DOHH2 (cell line): ENCODE measurements at regions not wholly inside any gene's neighbourhood (a gene's known extent, or its start where the extent isn't known, plus 50 kb on each side); places are given as distances from the start of the nearest gene placed in this dataset.

ENCODE experiments used
- H3F3A ChIP-seq: fragments of 200-600 bp; sonication (generic), shearing (Covaris generic); 2 replicates; pipeline ENCODE4 v1.6.0; 2016; ENCODE audit warnings: antibody characterized with exemption, mild to moderate bottlenecking; ENCODE audit not compliant: control insufficient read depth, insufficient read depth
- H3K27ac ChIP-seq: fragments of 200-600 bp; sonication (generic); 2 replicates; pipeline ENCODE4 v1.5.1; 2014; ENCODE audit warnings: low read depth, mild to moderate bottlenecking, low read length, moderate library complexity
- H3K27me3 ChIP-seq: fragments of 200-600 bp; sonication (generic); 2 replicates; pipeline ENCODE4 v1.6.1; 2014; ENCODE audit warnings: mild to moderate bottlenecking, low read length, mixed read lengths; ENCODE audit not compliant: control insufficient read depth
- H3K36me3 ChIP-seq: fragments of 200-600 bp; sonication (generic); 2 replicates; pipeline ENCODE4 v1.6.1; 2014; ENCODE audit warnings: mild to moderate bottlenecking, low read length, moderate library complexity, mixed read lengths; ENCODE audit not compliant: control insufficient read depth
- H3K4me1 ChIP-seq: fragments of 200-600 bp; sonication (generic); 2 replicates; pipeline ENCODE4 v1.6.1; 2014; ENCODE audit warnings: mild to moderate bottlenecking, low read length, mixed read lengths; ENCODE audit not compliant: control insufficient read depth
- H3K4me2 ChIP-seq: fragments of 200-600 bp; sonication (generic); 2 replicates; pipeline ENCODE4 v1.6.0; 2014; ENCODE audit warnings: mild to moderate bottlenecking, low read length, moderate library complexity
- H3K4me3 ChIP-seq: fragments of 200-600 bp; sonication (generic); 2 replicates; pipeline ENCODE4 v1.5.1; 2014; ENCODE audit warnings: mild to moderate bottlenecking, low read length, mixed read lengths
- H3K79me2 ChIP-seq: fragments of 200-600 bp; sonication (generic); 2 replicates; pipeline ENCODE4 v1.6.1; 2014; ENCODE audit warnings: mild to moderate bottlenecking, low read length, mixed read lengths; ENCODE audit not compliant: control insufficient read depth
- H3K9me2 ChIP-seq: fragments of 200-600 bp; sonication (generic); replicated peaks from 2 replicates; pipeline ENCODE4 v1.6.1; 2014; ENCODE audit warnings: mild to moderate bottlenecking, low read length, mixed read lengths; ENCODE audit not compliant: control insufficient read depth
- H3K9me3 ChIP-seq: fragments of 200-600 bp; sonication (generic); 2 replicates; pipeline ENCODE4 v1.6.1; 2014; ENCODE audit warnings: antibody characterized with exemption, low read length, mixed read lengths; ENCODE audit not compliant: control insufficient read depth, insufficient read depth
- H4K20me1 ChIP-seq: fragments of 200-600 bp; sonication (generic); 2 replicates; pipeline ENCODE4 v1.6.0; 2014; ENCODE audit warnings: low read depth, mild to moderate bottlenecking, antibody characterized with exemption, low read length, moderate library complexity; ENCODE audit not compliant: control insufficient read depth, insufficient read depth
- CTCF ChIP-seq: fragments of 200-600 bp; sonication (generic); IDR thresholded peaks from one replicate; pipeline ENCODE4 v1.5.1; 2014; ENCODE audit warnings: antibody characterized with exemption, mild to moderate bottlenecking, low read depth, low read length; ENCODE audit not compliant: poor library complexity, severe bottlenecking
- EZH2phosphoT487 ChIP-seq: fragments of 200-600 bp; sonication (generic); IDR thresholded peaks from 2 replicates; pipeline ENCODE4 v1.6.1; 2017; ENCODE audit warnings: borderline replicate concordance, mild to moderate bottlenecking, antibody characterized with exemption, low read length, moderate library complexity, mixed read lengths

GRCh38 chr13:70732611-70733010 is 624.4 kb upstream of the KLHL1 start:
- no peak overlapping the region for H3K27ac ChIP-seq
- H3F3A ChIP-seq = no peaks in the 10 kb centered on the region
- no peak overlapping the region for H3K4me3 ChIP-seq
- H3K79me2 ChIP-seq = no peaks in the 10 kb centered on the region
- H3K4me2 ChIP-seq = no peak overlapping the region
- TF ChIP-seq CTCF (no peak), EZH2phosphoT487 (no peak)
- H3K9me3 ChIP-seq = no peaks in the 10 kb centered on the region
- no peaks in the 10 kb centered on the region for H3K27me3 ChIP-seq
- H3K4me1 ChIP-seq = no peaks in the 10 kb centered on the region
- no peaks in the 10 kb centered on the region for H3K36me3 ChIP-seq
- H4K20me1 ChIP-seq = no peaks in the 10 kb centered on the region
- no peaks in the 10 kb centered on the region for H3K9me2 ChIP-seq

- H3K79me2 ChIP-seq = no peaks in the 10 kb centered on the region
- H3K4me2 ChIP-seq = no peak overlapping the region
- H3K9me2 ChIP-seq = no peaks in the 10 kb centered on the region
- H3K4me1 ChIP-seq = no peaks in the 10 kb centered on the region
- no peaks in the 10 kb centered on the region for H3F3A ChIP-seq
- H3K27ac ChIP-seq = no peak overlapping the region
- H3K4me3 ChIP-seq = no peak overlapping the region
- TF ChIP-seq CTCF (no peak), EZH2phosphoT487 (no peak)
- H4K20me1 ChIP-seq = no peaks in the 10 kb centered on the region
- no peaks in the 10 kb centered on the region for H3K36me3 ChIP-seq
- no peaks in the 10 kb centered on the region for H3K9me3 ChIP-seq
- H3K27me3 ChIP-seq = no peaks in the 10 kb centered on the region
Observed at GRCh38 chr13:70729369-70729768, 621.1 kb upstream of the KLHL1 start.

- Histone ChIP-seq H3K4me2 (no peak overlapping the region), H3K9me3 (no peaks in the 10 kb centered on the region), H3K27me3 (no peaks in the 10 kb centered on the region), H3K79me2 (no peaks in the 10 kb centered on the region), H3K9me2 (no peaks in the 10 kb centered on the region), H3K36me3 (no peaks in the 10 kb centered on the region), H4K20me1 (no peaks in the 10 kb centered on the region), H3K27ac (no peak overlapping the region), H3F3A (no peaks in the 10 kb centered on the region), H3K4me1 (no peaks in the 10 kb centered on the region), H3K4me3 (no peak overlapping the region)
- no peak for TF ChIP-seq EZH2phosphoT487
- TF ChIP-seq CTCF = no peak
Observed at GRCh38 chr13:70723732-70724131, 615.5 kb upstream of the KLHL1 start.

- H3K9me3 ChIP-seq = no peaks in the 10 kb centered on the region
- no peak overlapping the region for H3K27ac ChIP-seq
- no peaks in the 10 kb centered on the region for H3K9me2 ChIP-seq
- H3F3A ChIP-seq = no peaks in the 10 kb centered on the region
- H3K79me2 ChIP-seq = no peaks in the 10 kb centered on the region
- no peaks in the 10 kb centered on the region for H3K36me3 ChIP-seq
- no peak overlapping the region for H3K4me2 ChIP-seq
- TF ChIP-seq EZH2phosphoT487 = no peak
- TF ChIP-seq CTCF = no peak
- no peaks in the 10 kb centered on the region for H3K27me3 ChIP-seq
- no peak overlapping the region for H3K4me3 ChIP-seq
- no peaks in the 10 kb centered on the region for H3K4me1 ChIP-seq
- H4K20me1 ChIP-seq = no peaks in the 10 kb centered on the region
Observed at GRCh38 chr13:70720386-70720785, 612.1 kb upstream of the KLHL1 start.
